ENCODE measurements at regions not wholly inside any gene's neighbourhood (a gene's known extent, or its start where the extent isn't known, plus 50 kb on each side); places are given as distances from the start of the nearest gene placed in this dataset.

- no peak for TF ChIP-seq CTCF (IDR thresholded peaks at IDR 0.05; ENCODE audit: unreplicated experiment)
- Mint-ChIP-seq H3K36me3 (ENCODE audit: low read depth, unreplicated experiment) (no peaks in the 10 kb centered on the region), H3K4me3 (ENCODE audit: unreplicated experiment) (no peak overlapping the region), H3K27ac (ENCODE audit: unreplicated experiment) (no peak overlapping the region), H3K27me3 (ENCODE audit: unreplicated experiment) (peaks cover 2% of the 10 kb centered on the region), H3K9me3 (ENCODE audit: unreplicated experiment) (no peaks in the 10 kb centered on the region), H3K4me1 (ENCODE audit: unreplicated experiment) (no peaks in the 10 kb centered on the region)
- no peak for DNase-seq (ENCODE audit: low spot score)
Observed at GRCh38 chr4:14272206-14272605, 644.7 kb upstream of the BOD1L1 start.

DNA sequence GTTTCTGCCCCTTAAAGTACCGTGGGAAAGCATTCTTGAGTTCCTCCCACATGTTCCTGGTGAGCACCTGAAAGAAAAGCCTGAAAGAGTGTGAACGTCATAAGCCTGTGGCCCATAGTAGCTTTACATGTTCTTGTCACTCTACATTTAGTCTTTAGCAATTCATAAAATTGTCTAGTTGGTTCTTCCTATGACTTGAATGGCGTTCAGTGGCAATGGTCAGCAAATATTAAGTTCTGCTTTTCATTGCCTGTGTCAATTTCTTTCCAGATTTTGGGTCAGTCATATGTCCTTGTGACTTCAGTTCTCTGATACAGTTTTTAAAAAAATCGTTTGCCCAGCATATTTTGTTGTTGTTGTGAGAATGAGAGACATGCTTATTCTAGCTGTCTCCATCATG, 650.0 kb upstream of the BOD1L1 start:
- H3K27me3 Mint-ChIP-seq (ENCODE audit: unreplicated experiment): peaks cover 2% of the 10 kb centered on the region
- H3K4me1 Mint-ChIP-seq (ENCODE audit: unreplicated experiment): no peaks in the 10 kb centered on the region
- no peak for TF ChIP-seq CTCF (IDR thresholded peaks at IDR 0.05; ENCODE audit: unreplicated experiment)
- no peak for DNase-seq (ENCODE audit: low spot score)
- no peaks in the 10 kb centered on the region for H3K36me3 Mint-ChIP-seq (ENCODE audit: low read depth, unreplicated experiment)
- no peak overlapping the region for H3K27ac Mint-ChIP-seq (ENCODE audit: unreplicated experiment)
- no peak overlapping the region for H3K4me3 Mint-ChIP-seq (ENCODE audit: unreplicated experiment)
- H3K9me3 Mint-ChIP-seq (ENCODE audit: unreplicated experiment): no peaks in the 10 kb centered on the region

DNA sequence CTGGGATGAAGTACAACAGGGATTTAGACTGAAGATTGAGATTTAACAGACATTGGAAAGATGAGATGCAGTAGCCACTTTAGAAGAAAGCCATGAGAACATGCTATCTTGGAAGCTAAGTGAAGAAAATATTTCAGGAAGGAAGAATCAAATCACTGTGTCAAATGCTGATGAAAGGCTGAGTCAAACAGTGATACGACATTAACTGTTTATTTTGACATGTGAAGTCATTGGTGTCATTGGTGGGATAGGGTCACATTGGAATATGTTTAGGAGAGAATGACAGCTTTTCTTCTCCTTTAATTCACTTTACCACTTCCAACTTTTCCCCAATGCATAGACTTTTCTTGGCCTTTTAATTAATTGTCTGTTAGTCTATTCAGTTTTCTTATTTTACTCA, 653.0 kb upstream of the BOD1L1 start:
- H3K27me3 Mint-ChIP-seq (ENCODE audit: unreplicated experiment): peaks cover 2% of the 10 kb centered on the region
- DNase-seq (ENCODE audit: low spot score): no peak
- TF ChIP-seq CTCF (IDR thresholded peaks at IDR 0.05; ENCODE audit: unreplicated experiment): no peak
- H3K4me3 Mint-ChIP-seq (ENCODE audit: unreplicated experiment): no peak overlapping the region
- no peak overlapping the region for H3K27ac Mint-ChIP-seq (ENCODE audit: unreplicated experiment)
- H3K4me1 Mint-ChIP-seq (ENCODE audit: unreplicated experiment): no peaks in the 10 kb centered on the region
- H3K9me3 Mint-ChIP-seq (ENCODE audit: unreplicated experiment): no peaks in the 10 kb centered on the region
- H3K36me3 Mint-ChIP-seq (ENCODE audit: low read depth, unreplicated experiment): no peaks in the 10 kb centered on the region

DNA sequence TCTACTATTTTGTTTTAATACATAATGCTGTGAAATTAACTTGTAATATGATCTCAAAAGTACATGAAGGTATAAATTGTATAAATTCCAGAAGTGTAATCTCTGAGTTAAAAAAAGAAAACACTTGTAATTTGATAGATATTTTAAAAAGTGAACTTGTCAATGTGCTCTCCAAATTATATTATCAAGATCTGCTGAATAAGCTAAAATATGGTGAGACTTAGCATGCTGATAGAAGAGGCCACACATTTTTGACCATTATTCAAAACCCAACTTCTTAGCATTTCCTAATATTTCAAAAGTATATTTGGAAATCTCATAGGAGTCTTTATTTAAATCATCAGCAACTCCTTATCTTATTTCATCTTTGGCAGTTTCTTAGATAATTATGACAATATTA, 657.1 kb upstream of the BOD1L1 start:
- no peak overlapping the region for H3K4me3 Mint-ChIP-seq (ENCODE audit: unreplicated experiment)
- no peak overlapping the region for H3K27ac Mint-ChIP-seq (ENCODE audit: unreplicated experiment)
- H3K27me3 Mint-ChIP-seq (ENCODE audit: unreplicated experiment): no peaks in the 10 kb centered on the region
- no peaks in the 10 kb centered on the region for H3K4me1 Mint-ChIP-seq (ENCODE audit: unreplicated experiment)
- H3K9me3 Mint-ChIP-seq (ENCODE audit: unreplicated experiment): no peaks in the 10 kb centered on the region
- TF ChIP-seq CTCF (IDR thresholded peaks at IDR 0.05; ENCODE audit: unreplicated experiment): no peak
- DNase-seq (ENCODE audit: low spot score): no peak
- H3K36me3 Mint-ChIP-seq (ENCODE audit: low read depth, unreplicated experiment): peaks cover 5% of the 10 kb centered on the region

DNA sequence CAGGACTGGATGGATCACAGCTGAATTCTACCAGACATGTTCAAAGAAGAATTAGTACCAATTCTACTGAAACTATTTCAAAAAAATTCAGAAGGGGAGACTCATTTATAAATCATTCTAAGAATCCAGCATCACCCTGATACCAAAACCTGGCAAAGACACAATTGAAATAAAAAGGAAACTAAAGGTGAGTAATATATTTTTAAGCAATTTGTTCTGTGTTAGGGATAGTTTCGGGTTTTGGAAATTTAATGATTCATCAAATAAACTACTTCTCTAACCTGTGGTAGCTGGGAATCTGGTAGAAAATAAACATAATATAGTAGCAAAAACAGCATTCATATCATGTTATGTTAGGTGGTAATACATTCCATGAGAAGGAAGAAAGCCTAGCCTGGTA, 662.2 kb upstream of the BOD1L1 start:
- no peak for TF ChIP-seq CTCF (IDR thresholded peaks at IDR 0.05; ENCODE audit: unreplicated experiment)
- Mint-ChIP-seq H3K9me3 (ENCODE audit: unreplicated experiment) (no peaks in the 10 kb centered on the region), H3K27me3 (ENCODE audit: unreplicated experiment) (no peaks in the 10 kb centered on the region), H3K36me3 (ENCODE audit: low read depth, unreplicated experiment) (peaks cover 5% of the 10 kb centered on the region), H3K4me3 (ENCODE audit: unreplicated experiment) (no peak overlapping the region), H3K27ac (ENCODE audit: unreplicated experiment) (no peak overlapping the region), H3K4me1 (ENCODE audit: unreplicated experiment) (no peaks in the 10 kb centered on the region)
- DNase-seq (ENCODE audit: low spot score): no peak
